Transverse colon (tissue), 3 donors: ENCODE measurements at regions not wholly inside any gene's neighbourhood (a gene's known extent, or its start where the extent isn't known, plus 50 kb on each side); places are given as distances from the start of the nearest gene placed in this dataset.

Source experiments
- CTCF ChIP-seq, 5 experiments: fragments of 200-600 bp in 3 of 5; fragments of 450-650 bp in 2 of 5; sonication (generic) in 3 of 5; IDR thresholded peaks; 1 replicate in 2 of 5; 2 replicates in 3 of 5; pipeline ENCODE4 v1.5.1; 2016 to 2017; ENCODE audit warnings: antibody characterized with exemption in 5 of 5, inconsistent platforms in 3 of 5, mild to moderate bottlenecking in 2 of 5, moderate library complexity in 1 of 5
- POLR2A ChIP-seq: fragments of 450-650 bp; IDR thresholded peaks from one replicate; pipeline ENCODE4 v1.6.1; 2016; ENCODE audit warnings: antibody characterized with exemption, mild to moderate bottlenecking, moderate library complexity

- TF ChIP-seq CTCF (IDR thresholded peaks at IDR 0.05) (no peak), POLR2A (no peak)
Measured at GRCh38 chr4:163623787-163624186, 129.3 kb downstream of the TMA16 start.
